ENCODE measurements at regions not wholly inside any gene's neighbourhood (a gene's known extent, or its start where the extent isn't known, plus 50 kb on each side); places are given as distances from the start of the nearest gene placed in this dataset.
"Not testable (repeated sequence)": the region's sequence is repeated elsewhere in the genome, so short reads cannot be mapped to it uniquely, and the experiment has no call there.

- H3K27me3 Mint-ChIP-seq (ENCODE audit: low read depth) = peaks cover 13% of the 10 kb centered on the region
- H3K4me1 Mint-ChIP-seq (ENCODE audit: low read depth) = peaks cover 28% of the 10 kb centered on the region
- H3K9me3 Mint-ChIP-seq = no peaks in the 10 kb centered on the region
- H3K4me3 Mint-ChIP-seq = no peak overlapping the region
- no peak overlapping the region for H3K27ac Mint-ChIP-seq
- no peaks in the 10 kb centered on the region for H3K36me3 Mint-ChIP-seq (ENCODE audit: low read depth)
Measured at GRCh38 chr14:98915625-98916024, 356.4 kb downstream of the BCL11B start.

DNA sequence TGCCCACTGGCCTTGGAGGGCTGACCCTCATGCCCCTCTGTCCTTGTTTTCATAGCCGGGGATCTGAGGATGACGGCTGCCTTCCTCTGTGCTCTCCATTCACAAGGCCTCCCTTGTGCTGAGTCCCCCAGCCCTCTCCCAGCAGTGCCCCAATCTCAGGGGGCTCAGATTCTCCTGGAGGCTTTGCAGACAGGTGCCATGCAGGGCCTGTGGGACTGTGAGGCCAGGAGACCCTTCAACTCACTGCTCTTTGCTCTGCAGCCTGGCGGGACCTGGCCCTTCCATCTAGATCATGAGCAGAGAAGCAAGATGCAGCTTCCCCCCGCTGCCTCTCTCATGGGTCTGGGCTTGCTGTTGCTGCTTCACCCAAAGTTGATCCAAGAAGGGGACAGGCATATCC lies 356.0 kb downstream of the BCL11B start:
- H3K4me3 Mint-ChIP-seq = no peak overlapping the region
- peaks cover 13% of the 10 kb centered on the region for H3K27me3 Mint-ChIP-seq (ENCODE audit: low read depth)
- no peak overlapping the region for H3K27ac Mint-ChIP-seq
- no peaks in the 10 kb centered on the region for H3K36me3 Mint-ChIP-seq (ENCODE audit: low read depth)
- no peaks in the 10 kb centered on the region for H3K9me3 Mint-ChIP-seq
- H3K4me1 Mint-ChIP-seq (ENCODE audit: low read depth) = peaks cover 28% of the 10 kb centered on the region

DNA sequence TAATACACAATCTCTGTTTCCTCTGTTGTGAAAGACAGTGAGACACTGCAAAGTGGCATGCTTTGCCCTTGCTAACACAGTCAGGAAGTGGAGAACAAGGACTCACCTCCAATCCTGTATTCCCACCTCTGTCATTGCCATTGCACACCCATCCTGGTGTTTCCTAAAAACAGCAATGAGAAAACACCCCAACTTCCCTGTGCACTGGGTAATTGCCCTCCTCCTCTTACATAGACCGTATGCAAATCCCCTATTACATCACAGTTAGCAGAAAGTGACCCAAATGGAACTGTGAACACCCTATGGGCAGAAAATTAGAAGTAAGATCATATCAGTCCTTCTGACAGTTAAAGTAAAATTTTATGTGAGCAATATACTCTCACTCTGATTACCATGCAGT lies 355.5 kb downstream of the BCL11B start:
- H3K4me3 Mint-ChIP-seq = no peak overlapping the region
- H3K9me3 Mint-ChIP-seq = no peaks in the 10 kb centered on the region
- peaks cover 27% of the 10 kb centered on the region for H3K4me1 Mint-ChIP-seq (ENCODE audit: low read depth)
- no peaks in the 10 kb centered on the region for H3K36me3 Mint-ChIP-seq (ENCODE audit: low read depth)
- no peak overlapping the region for H3K27ac Mint-ChIP-seq
- peaks cover 15% of the 10 kb centered on the region for H3K27me3 Mint-ChIP-seq (ENCODE audit: low read depth)

- no peak overlapping the region for H3K27ac Mint-ChIP-seq
- H3K9me3 Mint-ChIP-seq = peaks cover 5% of the 10 kb centered on the region
- no peak overlapping the region for H3K4me3 Mint-ChIP-seq
- H3K36me3 Mint-ChIP-seq (ENCODE audit: low read depth) = no peaks in the 10 kb centered on the region
- H3K4me1 Mint-ChIP-seq (ENCODE audit: low read depth) = peaks cover 5% of the 10 kb centered on the region
- peaks cover 26% of the 10 kb centered on the region for H3K27me3 Mint-ChIP-seq (ENCODE audit: low read depth)
Measured at GRCh38 chr14:98919434-98919833, 352.6 kb downstream of the BCL11B start.

DNA sequence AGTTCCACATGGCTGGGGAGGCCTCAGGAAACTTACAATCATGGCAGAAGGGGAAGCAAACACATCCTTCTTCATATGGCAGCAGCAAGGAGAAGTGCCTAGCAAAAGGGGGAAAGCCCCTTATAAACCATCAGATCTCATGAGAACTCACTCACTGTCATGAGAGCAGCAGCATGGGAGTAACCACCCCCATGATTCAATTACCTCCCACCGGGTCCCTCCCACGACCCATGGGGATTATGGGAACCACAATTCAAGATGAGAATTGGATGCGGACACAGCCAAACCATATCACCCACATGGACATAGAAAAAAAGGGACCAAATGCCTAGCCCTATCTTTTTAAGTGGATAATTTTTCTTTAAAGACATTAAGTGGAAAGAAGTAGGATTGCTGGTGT lies 350.7 kb downstream of the BCL11B start:
- H3K4me3 Mint-ChIP-seq; H3K27ac Mint-ChIP-seq; H3K36me3 Mint-ChIP-seq (ENCODE audit: low read depth); H3K9me3 Mint-ChIP-seq: not testable (repeated sequence)
- Mint-ChIP-seq H3K4me1 (ENCODE audit: low read depth) (peaks cover 11% of the 10 kb centered on the region), H3K27me3 (ENCODE audit: low read depth) (peaks cover 26% of the 10 kb centered on the region)

- no peak overlapping the region for H3K4me3 Mint-ChIP-seq
- H3K9me3 Mint-ChIP-seq = peaks cover 5% of the 10 kb centered on the region
- H3K4me1 Mint-ChIP-seq (ENCODE audit: low read depth) = peaks cover 8% of the 10 kb centered on the region
Measured at GRCh38 chr14:98923596-98923995, 348.4 kb downstream of the BCL11B start.

DNA sequence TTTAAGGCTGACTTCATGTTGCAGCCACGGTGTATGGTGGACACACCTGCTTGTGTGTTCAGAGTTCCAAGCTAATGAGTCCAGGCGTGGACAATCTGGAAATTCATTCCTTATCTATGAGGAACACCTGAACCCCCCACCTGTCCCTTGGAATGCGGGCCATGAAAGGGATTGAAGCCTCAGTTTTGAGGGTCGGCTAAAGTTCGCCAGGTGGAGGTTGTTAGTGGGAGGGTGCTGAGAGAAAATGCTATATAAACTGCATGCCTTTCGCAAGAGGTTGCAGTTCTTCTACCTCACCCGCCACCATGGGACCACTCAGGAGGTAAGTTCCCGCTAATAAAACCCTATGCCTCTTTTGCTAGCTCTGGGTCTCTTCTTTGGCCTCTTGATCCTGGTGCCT lies 348.0 kb downstream of the BCL11B start:
- peaks cover 18% of the 10 kb centered on the region for H3K27me3 Mint-ChIP-seq (ENCODE audit: low read depth)
- no peak overlapping the region for H3K4me3 Mint-ChIP-seq
- no peak overlapping the region for H3K27ac Mint-ChIP-seq
- peaks cover 8% of the 10 kb centered on the region for H3K4me1 Mint-ChIP-seq (ENCODE audit: low read depth)
- H3K36me3 Mint-ChIP-seq (ENCODE audit: low read depth) = no peaks in the 10 kb centered on the region
- H3K9me3 Mint-ChIP-seq = peaks cover 5% of the 10 kb centered on the region

More at GRCh38 chr14:98923596-98923995, 348.4 kb downstream of the BCL11B start:
- no peak overlapping the region for H3K27ac Mint-ChIP-seq
- H3K36me3 Mint-ChIP-seq (ENCODE audit: low read depth) = no peaks in the 10 kb centered on the region
- H3K27me3 Mint-ChIP-seq (ENCODE audit: low read depth) = peaks cover 18% of the 10 kb centered on the region

- Mint-ChIP-seq H3K36me3 (ENCODE audit: low read depth) (no peaks in the 10 kb centered on the region), H3K27me3 (ENCODE audit: low read depth) (peaks cover 18% of the 10 kb centered on the region), H3K9me3 (peaks cover 5% of the 10 kb centered on the region), H3K4me3 (no peak overlapping the region), H3K27ac (no peak overlapping the region), H3K4me1 (ENCODE audit: low read depth) (peaks cover 8% of the 10 kb centered on the region)
Measured at GRCh38 chr14:98925354-98926040, 346.5 kb downstream of the BCL11B start.

DNA sequence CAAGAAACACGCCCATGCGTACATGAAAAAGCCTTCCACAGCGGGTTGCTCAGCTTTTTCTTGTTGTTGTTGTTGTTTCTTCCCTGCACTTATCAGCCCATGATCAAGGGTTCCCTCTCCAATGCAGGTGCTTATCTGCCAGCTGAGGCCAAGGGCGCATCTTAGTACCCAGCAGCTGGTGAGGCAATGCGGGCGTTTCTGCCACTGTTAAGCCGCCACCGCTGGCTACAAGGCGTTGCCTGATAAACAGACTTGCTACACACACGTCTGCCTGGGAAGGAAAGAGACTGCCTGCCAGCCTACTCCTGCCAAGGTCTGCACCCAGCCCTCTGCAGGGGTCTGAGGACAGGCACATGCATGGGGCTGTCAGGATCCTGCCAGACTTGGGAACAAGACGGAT lies 345.9 kb downstream of the BCL11B start:
- H3K9me3 Mint-ChIP-seq = peaks cover 5% of the 10 kb centered on the region
- peaks cover 2% of the 10 kb centered on the region for H3K36me3 Mint-ChIP-seq (ENCODE audit: low read depth)
- H3K27ac Mint-ChIP-seq = no peak overlapping the region
- H3K27me3 Mint-ChIP-seq (ENCODE audit: low read depth) = peaks cover 12% of the 10 kb centered on the region
- peaks cover 13% of the 10 kb centered on the region for H3K4me1 Mint-ChIP-seq (ENCODE audit: low read depth)
- no peak overlapping the region for H3K4me3 Mint-ChIP-seq

- no peak overlapping the region for H3K4me3 Mint-ChIP-seq
- H3K27ac Mint-ChIP-seq = no peak overlapping the region
- peaks cover 10% of the 10 kb centered on the region for H3K27me3 Mint-ChIP-seq (ENCODE audit: low read depth)
- peaks cover 5% of the 10 kb centered on the region for H3K9me3 Mint-ChIP-seq
- H3K36me3 Mint-ChIP-seq (ENCODE audit: low read depth) = peaks cover 2% of the 10 kb centered on the region
- H3K4me1 Mint-ChIP-seq (ENCODE audit: low read depth) = peaks cover 19% of the 10 kb centered on the region
Measured at GRCh38 chr14:98926801-98927200, 345.2 kb downstream of the BCL11B start.

DNA sequence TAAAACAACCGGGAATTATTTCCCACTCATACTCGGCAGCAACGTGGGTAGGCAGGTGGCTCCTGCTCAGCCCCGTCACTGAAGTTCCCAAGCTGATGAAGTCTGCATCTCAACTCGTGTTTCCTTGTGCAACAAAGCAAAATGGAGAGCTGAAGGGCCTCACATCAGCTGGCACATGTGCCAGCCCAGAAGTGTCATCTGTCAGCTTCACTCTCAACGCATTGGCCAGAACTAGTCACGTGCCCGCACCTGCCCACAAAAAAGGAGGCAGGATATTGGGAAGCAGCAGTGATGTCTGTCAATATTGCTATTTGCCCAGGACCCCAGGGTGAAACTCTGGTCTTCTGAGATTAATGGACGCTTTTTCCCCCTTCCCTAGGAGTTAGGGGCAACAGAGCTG lies 344.0 kb downstream of the BCL11B start:
- peaks cover 30% of the 10 kb centered on the region for H3K4me1 Mint-ChIP-seq (ENCODE audit: low read depth)
- peaks cover 2% of the 10 kb centered on the region for H3K36me3 Mint-ChIP-seq (ENCODE audit: low read depth)
- H3K27ac Mint-ChIP-seq = no peak overlapping the region
- no peak overlapping the region for H3K4me3 Mint-ChIP-seq
- H3K9me3 Mint-ChIP-seq = no peaks in the 10 kb centered on the region
- H3K27me3 Mint-ChIP-seq (ENCODE audit: low read depth) = no peaks in the 10 kb centered on the region

GRCh38 chr14:98928418-98928817 lies 343.6 kb downstream of the BCL11B start:
- Mint-ChIP-seq H3K36me3 (ENCODE audit: low read depth) (peaks cover 2% of the 10 kb centered on the region), H3K4me3 (no peak overlapping the region), H3K4me1 (ENCODE audit: low read depth) (peaks cover 33% of the 10 kb centered on the region), H3K9me3 (no peaks in the 10 kb centered on the region), H3K27ac (no peak overlapping the region), H3K27me3 (ENCODE audit: low read depth) (no peaks in the 10 kb centered on the region)

- Mint-ChIP-seq H3K4me1 (ENCODE audit: low read depth) (peaks cover 33% of the 10 kb centered on the region), H3K4me3 (no peak overlapping the region)
Measured at GRCh38 chr14:98931126-98931525, 340.9 kb downstream of the BCL11B start.

GRCh38 chr14:98931911-98932310 lies 340.1 kb downstream of the BCL11B start:
- no peaks in the 10 kb centered on the region for H3K27me3 Mint-ChIP-seq (ENCODE audit: low read depth)
- H3K4me1 Mint-ChIP-seq (ENCODE audit: low read depth) = peaks cover 32% of the 10 kb centered on the region
- H3K9me3 Mint-ChIP-seq = peaks cover 5% of the 10 kb centered on the region
- peak overlapping the region; percentile 45 for H3K4me3 Mint-ChIP-seq
- peaks cover 5% of the 10 kb centered on the region for H3K36me3 Mint-ChIP-seq (ENCODE audit: low read depth)
- H3K27ac Mint-ChIP-seq = peak overlapping the region; percentile 73

More at GRCh38 chr14:98931126-98931525, 340.9 kb downstream of the BCL11B start:
- H3K9me3 Mint-ChIP-seq = peaks cover 5% of the 10 kb centered on the region
- peaks cover 5% of the 10 kb centered on the region for H3K36me3 Mint-ChIP-seq (ENCODE audit: low read depth)
- no peak overlapping the region for H3K27ac Mint-ChIP-seq
- H3K27me3 Mint-ChIP-seq (ENCODE audit: low read depth) = no peaks in the 10 kb centered on the region

DNA sequence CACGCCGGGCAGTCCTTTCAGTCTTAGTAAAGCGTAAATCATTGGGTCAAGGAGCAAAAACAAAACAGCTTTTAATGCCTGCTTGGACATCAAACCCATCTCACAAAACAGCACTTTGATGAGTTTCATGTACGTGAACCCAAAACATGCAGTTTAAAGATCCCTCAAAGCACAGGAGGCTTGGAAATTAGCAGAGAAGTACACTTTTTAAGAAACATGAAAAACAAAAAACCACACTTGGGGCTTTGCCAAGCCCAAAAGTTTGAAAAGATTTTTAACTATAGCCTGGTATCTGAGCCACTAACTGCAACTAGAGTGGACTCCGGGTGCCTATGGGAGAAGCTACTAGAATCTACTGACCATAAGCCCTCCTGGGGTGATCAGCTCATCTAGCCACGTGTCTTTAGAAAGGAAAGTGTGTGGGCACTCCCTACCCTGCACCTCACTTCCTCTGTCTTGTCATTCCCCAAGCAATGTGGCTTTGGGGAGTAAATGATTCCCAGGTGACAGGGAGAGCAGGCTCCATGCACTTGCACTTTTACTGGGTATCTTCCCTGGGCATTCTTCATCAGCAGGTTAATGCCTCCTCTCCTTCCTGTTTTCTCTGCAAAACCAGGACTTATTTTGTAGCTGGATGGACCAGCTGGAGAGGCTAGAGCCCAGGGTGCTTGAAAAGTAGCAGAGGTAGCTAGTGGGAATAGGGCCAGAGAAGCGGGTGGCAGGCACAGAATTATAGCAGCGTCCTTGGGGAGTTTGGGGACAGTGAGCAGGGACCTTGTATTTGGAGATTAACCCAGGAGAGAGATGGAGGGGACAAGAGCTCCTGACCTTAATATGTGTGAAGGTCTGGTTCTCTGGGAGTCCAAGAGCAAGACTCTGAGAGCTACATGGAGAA lies 339.3 kb downstream of the BCL11B start:
- peaks cover under 1% of the 10 kb centered on the region for H3K27me3 Mint-ChIP-seq (ENCODE audit: low read depth)
- peaks cover 5% of the 10 kb centered on the region for H3K36me3 Mint-ChIP-seq (ENCODE audit: low read depth)
- peaks cover 35% of the 10 kb centered on the region for H3K4me1 Mint-ChIP-seq (ENCODE audit: low read depth)
- peak overlapping the region; percentile 45 for H3K4me3 Mint-ChIP-seq
- peak overlapping the region; percentile 73 for H3K27ac Mint-ChIP-seq
- peaks cover 5% of the 10 kb centered on the region for H3K9me3 Mint-ChIP-seq

Measured in T-helper 1 cell treated with Interleukin-12 subunit alpha and Interleukin-12 subunit beta and Interleukin-4 antibody, amounts not matched to agents 30 μg/mL and 1 μg/mL, for 36 hours (primary cell).